Lower leg skin (tissue), 4 donors: ENCODE measurements at regions not wholly inside any gene's neighbourhood (a gene's known extent, or its start where the extent isn't known, plus 50 kb on each side); places are given as distances from the start of the nearest gene placed in this dataset.

Experiments
- DNase-seq, 2 donors: peaks; one replicate each; pipeline ENCODE4 v3.0.0-alpha.2; 2019; ENCODE audit warnings: low spot score in 2 of 2
- H3K4me3 ChIP-seq: fragments of 200-600 bp; sonication (generic); 2 replicates; pipeline ENCODE4 v1.5.1; 2017; ENCODE audit warnings: mild to moderate bottlenecking, low read depth; ENCODE audit not compliant: poor library complexity, severe bottlenecking
- CTCF ChIP-seq, 3 donors: fragments of 450-650 bp; IDR thresholded peaks; one replicate each; pipeline ENCODE4 v1.5.1; 2016; ENCODE audit warnings: antibody characterized with exemption in 3 of 3, mild to moderate bottlenecking in 3 of 3, moderate library complexity in 2 of 3
- POLR2A ChIP-seq, 2 donors: fragments of 450-650 bp; IDR thresholded peaks; one replicate each; pipeline ENCODE4 v1.6.1; 2016 to 2017; ENCODE audit warnings: antibody characterized with exemption in 2 of 2, mild to moderate bottlenecking in 1 of 2, moderate library complexity in 1 of 2
- WGBS, 2 donors: methylation state at CpG; one replicate each; pipeline ENCODE4 v1.1.5; 2018; 5-methylcytosine and 5-hydroxymethylcytosine counted together
- intact Hi-C: fragments of 100-400 bp; cut with DNase I; formaldehyde crosslinking; loops from one replicate; pipeline ENCODE4 v1.15.0; 2023; ENCODE audit warnings: low total_unique reads

- TF ChIP-seq CTCF (IDR thresholded peaks at IDR 0.05) = no peak
- no peak for TF ChIP-seq POLR2A (IDR thresholded peaks at IDR 0.05)
- intact Hi-C loops = no loop called here
These were observed 469.3 kb downstream of the LTN1 start for GRCh38 chr21:28523367-28523766.

GRCh38 chr21:28522014-28522799 is 470.5 kb downstream of the LTN1 start:
- H3K4me3 ChIP-seq = no peak overlapping the region
- no peak for DNase-seq
- TF ChIP-seq POLR2A (IDR thresholded peaks at IDR 0.05) (no peak), CTCF (IDR thresholded peaks at IDR 0.05) (no peak)
- intact Hi-C loops = no loop called here
- WGBS, 2 donors = 55 to 56% methylated on average over 9 of the region's 9 CpGs

More at GRCh38 chr21:28523367-28523766, 469.3 kb downstream of the LTN1 start:
- DNase-seq = no peak
- WGBS, 2 donors = 66 to 87% methylated on average over 2 of the region's 2 CpGs
- no peak overlapping the region for H3K4me3 ChIP-seq

GRCh38 chr21:28518630-28519029 is 474.0 kb downstream of the LTN1 start:
- no peak for DNase-seq
- no peak overlapping the region for H3K4me3 ChIP-seq
- intact Hi-C loops = no loop called here
- WGBS, 2 donors = 67 to 69% methylated on average over 3 of the region's 3 CpGs
- TF ChIP-seq CTCF (IDR thresholded peaks at IDR 0.05) (no peak), POLR2A (IDR thresholded peaks at IDR 0.05) (no peak)

GRCh38 chr21:28516991-28517592 is 475.6 kb downstream of the LTN1 start:
- peak; percentile 39 to 86 for DNase-seq
- TF ChIP-seq POLR2A (IDR thresholded peaks at IDR 0.05) (no peak), CTCF (IDR thresholded peaks at IDR 0.05) (no peak)
- 58 to 63% methylated on average over 6 of the region's 6 CpGs for WGBS, 2 donors
- H3K4me3 ChIP-seq = no peak overlapping the region
- intact Hi-C loops = no loop called here

- no peak overlapping the region for H3K4me3 ChIP-seq
- 53 to 65% methylated on average over 1 of the region's 1 CpG for WGBS, 2 donors
- no peak for DNase-seq
- TF ChIP-seq POLR2A (IDR thresholded peaks at IDR 0.05) = no peak
- TF ChIP-seq CTCF (IDR thresholded peaks at IDR 0.05) = no peak
- intact Hi-C loops = no loop called here
These were observed 476.7 kb downstream of the LTN1 start for GRCh38 chr21:28516021-28516420.
